Thoracic aorta (tissue), 2 donors: ENCODE measurements at regions not wholly inside any gene's neighbourhood (a gene's known extent, or its start where the extent isn't known, plus 50 kb on each side); places are given as distances from the start of the nearest gene placed in this dataset.

Experiments used
- ATAC-seq: fragments of 150-250 bp; one replicate; pipeline ENCODE4 v1.8.0; 2017; ENCODE audit warnings: low read depth; ENCODE audit not compliant: insufficient number of reproducible peaks, low FRiP score
- DNase-seq: peaks from one replicate; pipeline ENCODE4 v3.0.0-alpha.2; 2020; ENCODE audit warnings: low spot score
- H3K27ac ChIP-seq, 2 donors: fragments of 200-600 bp; sonication (generic); 1 replicate in 1 of 2; 2 replicates in 1 of 2; pipeline ENCODE4 v1.5.1; 2016; ENCODE audit warnings: mild to moderate bottlenecking in 2 of 2, moderate library complexity in 2 of 2
- H3K27me3 ChIP-seq: fragments of 200-600 bp; sonication (generic); replicated peaks from 2 replicates; pipeline ENCODE4 v1.6.0; 2016; ENCODE audit warnings: mild to moderate bottlenecking; ENCODE audit not compliant: insufficient read depth
- H3K36me3 ChIP-seq: fragments of 200-600 bp; sonication (generic); one replicate; pipeline ENCODE4 v1.5.1; 2016
- H3K4me1 ChIP-seq, 2 donors: fragments of 200-600 bp; sonication (generic); 1 replicate in 1 of 2; 2 replicates in 1 of 2; pipeline versions ENCODE4 v1.5.1 to v1.6.0; 2016; ENCODE audit warnings: low read depth in 2 of 2, mild to moderate bottlenecking in 1 of 2; ENCODE audit not compliant: control insufficient read depth in 1 of 2
- H3K4me3 ChIP-seq: fragments of 200-600 bp; sonication (generic); 2 replicates; pipeline ENCODE4 v1.5.1; 2016; ENCODE audit warnings: mild to moderate bottlenecking
- H3K9me3 ChIP-seq: fragments of 200-600 bp; sonication (generic); 2 replicates; pipeline ENCODE4 v1.5.1; 2016
- TF ChIP-seq, protein P1 (sequence below): fragments of 200-600 bp; sonication (generic); IDR thresholded peaks from one replicate; pipeline ENCODE4 v1.5.1; 2019; ENCODE audit warnings: antibody characterized with exemption

DNA sequence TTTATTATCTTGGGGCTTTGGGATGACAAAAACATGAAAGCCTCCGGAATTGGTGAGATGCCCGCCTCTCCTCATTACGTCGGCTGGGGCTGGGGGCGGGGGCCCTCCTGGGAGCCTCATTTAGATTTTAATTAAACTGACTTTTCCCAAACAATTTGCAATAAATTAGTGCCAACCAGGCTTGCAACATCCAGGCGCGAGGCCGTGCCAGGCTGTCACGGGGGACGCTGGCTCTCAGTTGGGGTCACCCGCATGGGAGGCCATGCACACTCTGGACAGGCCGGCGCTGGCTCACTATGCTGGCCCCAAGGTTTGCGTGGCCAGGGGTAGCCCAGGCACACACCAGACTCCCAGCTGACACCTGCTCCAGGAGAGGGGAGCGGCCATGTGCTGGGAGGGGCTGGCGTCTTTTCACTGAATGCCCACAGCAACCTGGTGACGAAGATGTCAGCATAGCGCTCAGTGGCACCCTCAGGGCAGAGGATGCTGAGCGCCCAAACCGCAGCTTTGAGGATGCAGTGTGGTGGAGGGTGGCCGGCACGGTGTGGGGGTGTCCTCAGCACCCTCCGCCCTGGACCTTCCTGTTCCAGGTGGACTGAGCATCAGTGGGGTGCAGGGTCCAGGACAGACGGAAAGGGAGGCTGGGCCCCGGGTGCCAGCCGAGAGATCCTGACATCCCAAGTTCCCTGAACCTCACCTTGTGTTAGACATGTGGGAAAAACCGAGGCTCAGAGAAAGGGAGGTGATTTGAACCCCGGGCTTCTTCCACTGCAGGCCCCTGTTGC lies 190.8 kb upstream of the C14orf180 start:
- TF ChIP-seq, protein P1, sequence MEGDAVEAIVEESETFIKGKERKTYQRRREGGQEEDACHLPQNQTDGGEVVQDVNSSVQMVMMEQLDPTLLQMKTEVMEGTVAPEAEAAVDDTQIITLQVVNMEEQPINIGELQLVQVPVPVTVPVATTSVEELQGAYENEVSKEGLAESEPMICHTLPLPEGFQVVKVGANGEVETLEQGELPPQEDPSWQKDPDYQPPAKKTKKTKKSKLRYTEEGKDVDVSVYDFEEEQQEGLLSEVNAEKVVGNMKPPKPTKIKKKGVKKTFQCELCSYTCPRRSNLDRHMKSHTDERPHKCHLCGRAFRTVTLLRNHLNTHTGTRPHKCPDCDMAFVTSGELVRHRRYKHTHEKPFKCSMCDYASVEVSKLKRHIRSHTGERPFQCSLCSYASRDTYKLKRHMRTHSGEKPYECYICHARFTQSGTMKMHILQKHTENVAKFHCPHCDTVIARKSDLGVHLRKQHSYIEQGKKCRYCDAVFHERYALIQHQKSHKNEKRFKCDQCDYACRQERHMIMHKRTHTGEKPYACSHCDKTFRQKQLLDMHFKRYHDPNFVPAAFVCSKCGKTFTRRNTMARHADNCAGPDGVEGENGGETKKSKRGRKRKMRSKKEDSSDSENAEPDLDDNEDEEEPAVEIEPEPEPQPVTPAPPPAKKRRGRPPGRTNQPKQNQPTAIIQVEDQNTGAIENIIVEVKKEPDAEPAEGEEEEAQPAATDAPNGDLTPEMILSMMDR, result no peak
- H3K27ac ChIP-seq, result no peak overlapping the region
- ATAC-seq (no peak), DNase-seq (no peak)
- H3K36me3 ChIP-seq, result no peaks in the 10 kb centered on the region
- no peaks in the 10 kb centered on the region for H3K4me1 ChIP-seq
- no peaks in the 10 kb centered on the region for H3K9me3 ChIP-seq
- H3K4me3 ChIP-seq, result no peak overlapping the region
- no peaks in the 10 kb centered on the region for H3K27me3 ChIP-seq

DNA sequence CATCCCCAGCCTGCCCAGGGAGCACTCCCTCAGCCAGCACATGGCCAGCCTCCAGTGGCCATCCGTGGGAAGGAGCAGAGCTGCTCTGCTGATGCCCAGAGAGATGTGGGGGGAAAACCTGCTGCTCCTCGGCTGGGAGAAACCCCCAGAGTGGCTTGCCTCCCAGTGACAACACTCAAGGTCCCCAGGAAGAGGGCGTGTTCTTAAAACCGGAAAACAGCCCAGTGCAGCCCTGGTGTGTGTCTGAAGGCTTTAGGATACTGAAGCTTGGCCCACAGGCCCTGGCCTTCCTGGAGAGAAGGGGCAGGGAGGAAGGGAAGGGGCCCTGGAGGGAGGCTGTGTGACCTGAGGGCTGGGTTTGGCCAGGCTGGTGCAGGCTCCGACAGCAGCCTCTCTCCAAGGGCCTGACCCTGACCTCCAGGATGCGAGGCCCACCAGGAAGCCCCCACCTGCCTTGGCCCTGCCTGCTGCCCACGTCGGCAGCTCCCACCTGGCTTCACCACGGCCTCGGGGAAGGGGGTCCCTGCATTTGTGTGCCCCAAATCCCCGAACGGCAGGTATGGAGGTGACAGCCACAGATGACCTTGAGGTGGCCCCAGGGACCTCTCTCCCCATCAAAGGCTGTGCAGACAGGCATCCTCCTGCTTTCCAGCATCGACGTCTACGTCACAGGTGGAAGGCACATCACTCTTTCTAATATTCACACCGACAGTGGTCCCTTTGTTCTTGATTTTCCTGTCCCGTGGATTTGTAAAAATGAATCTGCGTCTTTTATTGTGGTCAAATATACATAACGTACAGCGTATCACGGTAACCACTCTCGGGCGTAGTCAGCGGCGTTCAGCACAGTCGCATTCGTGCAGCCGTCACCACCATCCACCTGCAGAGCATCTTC lies 190.0 kb upstream of the C14orf180 start:
- H3K4me3 ChIP-seq, result no peak overlapping the region
- ATAC-seq (no peak), DNase-seq (no peak)
- H3K9me3 ChIP-seq, result no peaks in the 10 kb centered on the region
- TF ChIP-seq, protein P1, result no peak
- no peaks in the 10 kb centered on the region for H3K27me3 ChIP-seq
- H3K27ac ChIP-seq, result no peak overlapping the region
- H3K36me3 ChIP-seq, result no peaks in the 10 kb centered on the region
- no peaks in the 10 kb centered on the region for H3K4me1 ChIP-seq

DNA sequence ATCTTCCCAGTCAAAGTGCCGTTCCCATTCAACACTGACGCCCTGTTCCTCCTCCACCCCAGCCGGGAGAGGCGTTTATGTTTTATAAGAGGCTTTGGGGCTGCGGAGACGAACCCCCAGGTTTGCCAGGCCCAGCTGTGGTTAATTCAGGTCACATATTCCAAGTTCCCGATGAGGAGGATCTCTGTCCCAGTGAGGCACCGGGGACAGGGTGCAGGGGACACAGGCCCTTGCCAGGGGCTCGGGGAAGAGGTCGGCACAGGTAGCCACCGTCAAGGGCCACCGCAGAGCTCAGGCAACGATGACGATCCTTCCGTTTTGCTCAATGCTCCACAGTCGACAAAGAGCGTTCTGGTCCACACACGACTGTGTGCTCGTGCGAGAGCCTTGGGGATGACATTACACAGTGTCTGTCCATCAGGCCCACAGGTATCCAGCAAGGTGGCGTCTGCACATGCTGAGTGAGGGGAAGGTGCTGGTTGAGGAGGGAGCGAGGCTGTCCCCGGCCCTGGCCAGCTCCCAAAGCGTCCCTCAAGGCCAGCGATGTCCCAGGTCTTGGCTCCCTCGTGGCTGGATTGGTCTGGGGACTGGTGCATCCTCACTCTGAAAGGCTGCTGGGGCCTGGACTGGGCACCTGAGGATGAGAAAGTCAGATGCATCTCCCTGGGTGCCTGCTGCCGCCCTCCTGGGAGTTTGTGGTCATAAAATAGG lies 189.2 kb upstream of the C14orf180 start:
- H3K9me3 ChIP-seq, result no peaks in the 10 kb centered on the region
- H3K27me3 ChIP-seq, result no peaks in the 10 kb centered on the region
- H3K4me1 ChIP-seq, result no peaks in the 10 kb centered on the region
- TF ChIP-seq, protein P1, result no peak
- no peak overlapping the region for H3K27ac ChIP-seq
- no peak overlapping the region for H3K4me3 ChIP-seq
- ATAC-seq, result no peak
- H3K36me3 ChIP-seq, result no peaks in the 10 kb centered on the region
- DNase-seq, result no peak

DNA sequence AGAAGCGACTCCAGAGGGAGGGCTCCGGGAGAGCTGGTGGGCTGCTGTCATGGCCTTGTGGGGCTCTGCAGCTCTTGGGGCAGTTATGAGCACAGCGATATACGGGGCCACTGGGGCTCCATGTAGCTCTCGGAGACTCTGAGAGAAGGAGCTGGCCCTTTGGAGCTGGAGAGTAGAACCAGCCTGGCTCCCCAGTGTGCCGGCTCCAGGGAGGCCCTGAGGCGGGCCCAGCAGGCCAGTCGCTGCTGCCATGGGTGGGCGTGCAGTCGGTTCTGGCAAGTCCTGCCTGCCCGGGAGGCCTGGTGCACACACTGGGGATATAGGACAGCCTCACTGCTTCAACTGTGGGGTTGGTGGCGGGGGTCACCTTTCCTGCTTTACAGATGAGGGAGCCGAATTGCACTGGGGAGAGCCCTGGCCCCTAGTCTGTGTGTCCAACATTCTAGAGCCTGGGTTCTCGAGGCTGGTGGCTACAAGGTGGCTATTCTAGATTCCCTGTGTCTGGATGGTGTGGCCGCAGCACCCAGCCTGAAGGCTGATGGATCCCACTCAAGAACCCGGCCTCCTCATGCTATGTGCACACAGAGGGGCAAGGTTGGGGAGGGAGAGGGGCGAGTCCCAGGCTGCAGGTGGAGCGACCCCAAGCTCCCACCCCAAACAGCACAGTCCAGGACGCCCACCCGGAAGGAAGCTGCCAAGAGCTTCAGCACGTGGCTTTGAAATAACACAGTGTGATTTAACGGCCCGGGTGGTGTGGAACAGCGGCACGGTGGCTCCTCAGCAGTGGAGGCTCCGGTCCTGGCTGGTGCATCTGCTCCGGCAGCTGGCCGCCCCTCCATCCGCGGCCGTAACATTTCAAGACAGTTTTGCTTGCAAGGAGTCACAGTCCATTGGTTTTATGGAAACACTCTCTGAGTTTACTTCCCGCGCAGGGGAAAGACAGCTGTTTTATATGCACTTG lies 188.3 kb upstream of the C14orf180 start:
- TF ChIP-seq, protein P1, result no peak
- ATAC-seq (no peak), DNase-seq (no peak)
- Histone ChIP-seq H3K36me3 (no peaks in the 10 kb centered on the region), H3K4me3 (no peak overlapping the region), H3K27ac (no peak overlapping the region), H3K27me3 (no peaks in the 10 kb centered on the region), H3K9me3 (no peaks in the 10 kb centered on the region), H3K4me1 (no peaks in the 10 kb centered on the region)
